OCI-LY3 (cell line): ENCODE measurements at regions not wholly inside any gene's neighbourhood (a gene's known extent, or its start where the extent isn't known, plus 50 kb on each side); places are given as distances from the start of the nearest gene placed in this dataset.

Experiments
- H2AFZ ChIP-seq: fragments of 200-600, 300-600 bp; shearing (Covaris generic); 2 replicates; pipeline ENCODE4 v1.6.0; 2014; ENCODE audit warnings: antibody characterized with exemption, low read depth, low read length
- H3K27ac ChIP-seq: fragments of 200-600, 300-600 bp; sonication (generic); 2 replicates; pipeline ENCODE4 v1.5.1; 2014; ENCODE audit warnings: mild to moderate bottlenecking, low read length, moderate library complexity, mixed read lengths
- H3K27me3 ChIP-seq: fragments of 200-600, 300-600 bp; sonication (generic); 2 replicates; pipeline ENCODE4 v1.6.1; 2014; ENCODE audit warnings: low read depth, low read length, mixed read lengths
- H3K36me3 ChIP-seq: fragments of 200-600, 300-600 bp; sonication (generic); replicated peaks from 2 replicates; pipeline ENCODE3; 2014; ENCODE audit warnings: low read depth, low read length, mixed read lengths
- H3K4me1 ChIP-seq: fragments of 300-600, 200-600 bp; sonication (generic); 2 replicates; pipeline ENCODE4 v1.6.1; 2014; ENCODE audit warnings: low read length, mixed read lengths
- H3K4me2 ChIP-seq: fragments of 200-600, 300-600 bp; sonication (generic); 2 replicates; pipeline ENCODE4 v1.6.1; 2014; ENCODE audit warnings: low read length, mixed read lengths
- H3K4me3 ChIP-seq: fragments of 300-600, 200-600 bp; sonication (generic); 2 replicates; pipeline ENCODE4 v1.5.1; 2014; ENCODE audit warnings: antibody characterized with exemption, mild to moderate bottlenecking, low read length, moderate library complexity
- H3K79me2 ChIP-seq: fragments of 300-600, 200-600 bp; shearing (Covaris generic); 2 replicates; pipeline ENCODE4 v1.6.1; 2014; ENCODE audit warnings: mild to moderate bottlenecking, low read length, mixed read lengths
- H3K9ac ChIP-seq: fragments of 300-600, 200-600 bp; shearing (Covaris generic); 2 replicates; pipeline ENCODE4 v1.6.0; 2014; ENCODE audit warnings: mild to moderate bottlenecking, low read length, moderate library complexity
- H3K9me3 ChIP-seq: fragments of 200-600, 300-600 bp; shearing (Covaris generic); 2 replicates; pipeline ENCODE4 v1.6.1; 2014; ENCODE audit warnings: low read length, mixed read lengths; ENCODE audit not compliant: insufficient read depth
- H4K20me1 ChIP-seq: fragments of 200-600, 300-600 bp; sonication (generic); 2 replicates; pipeline ENCODE4 v1.6.1; 2016; ENCODE audit warnings: low read length, mixed read lengths; ENCODE audit not compliant: insufficient read depth
- CTCF ChIP-seq: fragments of 200-600, 300-600 bp; sonication (generic); IDR thresholded peaks from 2 replicates; pipeline ENCODE4 v1.5.1; 2014; ENCODE audit warnings: antibody characterized with exemption, low read length, low read depth
- EZH2phosphoT487 ChIP-seq: fragments of 200-600 bp; shearing (Covaris generic); IDR thresholded peaks from 2 replicates; pipeline ENCODE4 v1.6.1; 2018; ENCODE audit warnings: antibody characterized with exemption, mixed run types, low read depth

- no peak for TF ChIP-seq EZH2phosphoT487
- TF ChIP-seq CTCF: no peak
- H4K20me1 ChIP-seq: no peaks in the 10 kb centered on the region
- H3K9ac ChIP-seq: no peak overlapping the region
- no peaks in the 10 kb centered on the region for H3K4me1 ChIP-seq
- H3K36me3 ChIP-seq: no peaks in the 10 kb centered on the region
- no peaks in the 10 kb centered on the region for H3K79me2 ChIP-seq
- H3K4me3 ChIP-seq: no peak overlapping the region
- H3K4me2 ChIP-seq: no peak overlapping the region
- H2AFZ ChIP-seq: no peak overlapping the region
- peaks cover 8% of the 10 kb centered on the region; the same call in 1 of the 2 replicates for H3K27me3 ChIP-seq
- no peak overlapping the region for H3K27ac ChIP-seq
- H3K9me3 ChIP-seq: no peaks in the 10 kb centered on the region
Measured at GRCh38 chr11:130571519-130571918, 123.1 kb downstream of the ADAMTS15 start.

GRCh38 chr11:130571947-130572584 lies 123.6 kb downstream of the ADAMTS15 start:
- no peaks in the 10 kb centered on the region for H3K4me1 ChIP-seq
- H3K4me2 ChIP-seq: no peak overlapping the region
- TF ChIP-seq CTCF (no peak), EZH2phosphoT487 (no peak)
- no peaks in the 10 kb centered on the region for H4K20me1 ChIP-seq
- no peaks in the 10 kb centered on the region for H3K79me2 ChIP-seq
- H3K9ac ChIP-seq: no peak overlapping the region
- no peaks in the 10 kb centered on the region for H3K9me3 ChIP-seq
- no peak overlapping the region for H3K27ac ChIP-seq
- no peak overlapping the region for H3K4me3 ChIP-seq
- H3K36me3 ChIP-seq: no peaks in the 10 kb centered on the region
- H3K27me3 ChIP-seq: peaks cover 8% of the 10 kb centered on the region; the same call in 1 of the 2 replicates
- no peak overlapping the region for H2AFZ ChIP-seq

GRCh38 chr11:130573767-130574166 lies 125.3 kb downstream of the ADAMTS15 start:
- no peak overlapping the region for H2AFZ ChIP-seq
- H3K9me3 ChIP-seq: no peaks in the 10 kb centered on the region
- H3K4me3 ChIP-seq: no peak overlapping the region
- no peaks in the 10 kb centered on the region for H3K36me3 ChIP-seq
- H3K9ac ChIP-seq: no peak overlapping the region
- H3K4me1 ChIP-seq: no peaks in the 10 kb centered on the region
- H3K27me3 ChIP-seq: peaks cover 8% of the 10 kb centered on the region; the same call in 1 of the 2 replicates
- H3K4me2 ChIP-seq: no peak overlapping the region
- TF ChIP-seq CTCF (no peak), EZH2phosphoT487 (no peak)
- H4K20me1 ChIP-seq: no peaks in the 10 kb centered on the region
- H3K79me2 ChIP-seq: no peaks in the 10 kb centered on the region
- H3K27ac ChIP-seq: no peak overlapping the region

- Histone ChIP-seq H3K4me1 (no peaks in the 10 kb centered on the region), H3K9ac (no peak overlapping the region), H3K79me2 (no peaks in the 10 kb centered on the region), H3K27ac (no peak overlapping the region), H3K4me2 (no peak overlapping the region), H3K9me3 (no peaks in the 10 kb centered on the region), H4K20me1 (no peaks in the 10 kb centered on the region), H3K27me3 (peaks cover 8% of the 10 kb centered on the region; the same call in 1 of the 2 replicates), H2AFZ (no peak overlapping the region), H3K4me3 (no peak overlapping the region), H3K36me3 (no peaks in the 10 kb centered on the region)
- TF ChIP-seq EZH2phosphoT487 (no peak), CTCF (no peak)
Measured at GRCh38 chr11:130574740-130575139, 126.3 kb downstream of the ADAMTS15 start.
